Stomach (tissue), 8 donors: ENCODE measurements at regions not wholly inside any gene's neighbourhood (a gene's known extent, or its start where the extent isn't known, plus 50 kb on each side); places are given as distances from the start of the nearest gene placed in this dataset.

Experiments
- DNase-seq, 2 donors: peaks; one replicate each; pipeline versions ENCODE4 v3.0.0 to v3.0.0-alpha.2; 2013 to 2019
- H3K27ac ChIP-seq, 5 donors: fragments of 200-600 bp in 4 of 5; sonication (generic) in 4 of 5; one replicate each; pipeline ENCODE4 v1.5.1; 2013 to 2019; ENCODE audit warnings: mild to moderate bottlenecking in 1 of 5, moderate library complexity in 1 of 5
- H3K27me3 ChIP-seq, 3 donors: fragments of 200-600 bp; sonication (generic); one replicate each; pipeline ENCODE4 v1.5.1; 2017 to 2019; ENCODE audit warnings: mixed run types in 1 of 3
- H3K36me3 ChIP-seq, 4 donors: fragments of 200-600 bp; sonication (generic); 1 replicate in 3 of 4; 2 replicates in 1 of 4; pipeline ENCODE4 v1.5.1; 2016 to 2019
- H3K4me1 ChIP-seq, 4 donors: fragments of 200-600 bp; sonication (generic); one replicate each; pipeline ENCODE4 v1.5.1; 2016 to 2019
- H3K4me3 ChIP-seq, 4 donors: fragments of 200-600 bp; sonication (generic) in 3 of 4; one replicate each; pipeline ENCODE4 v1.5.1; 2016 to 2019; ENCODE audit warnings: mild to moderate bottlenecking in 1 of 4
- H3K9me3 ChIP-seq, 4 donors: fragments of 200-600 bp; sonication (generic); one replicate each; pipeline ENCODE4 v1.5.1; 2016 to 2019
- EP300 ChIP-seq: sonication (generic); formaldehyde crosslinking; IDR thresholded peaks from one replicate; pipeline ENCODE4 v1.6.1; 2017; ENCODE audit warnings: antibody characterized with exemption
- POLR2A ChIP-seq, 4 donors: fragments of 450-650 bp; IDR thresholded peaks; one replicate each; pipeline ENCODE4 v1.6.1; 2016; ENCODE audit warnings: antibody characterized with exemption in 4 of 4, control low read depth in 2 of 4, mild to moderate bottlenecking in 1 of 4, moderate library complexity in 1 of 4
- POLR2AphosphoS5 ChIP-seq, 3 donors: sonication (generic); formaldehyde crosslinking; IDR thresholded peaks; one replicate each; pipeline ENCODE4 v1.6.1; 2016; ENCODE audit warnings: antibody characterized with exemption in 3 of 3
- WGBS, 5 donors: extraction: QIAGEN DNeasy Blood & Tissue Kit in 3 of 5; methylation state at CpG; one replicate each; pipeline versions ENCODE4 v1.1.5 to v1.1.7; 2013 to 2018; 5-methylcytosine and 5-hydroxymethylcytosine counted together
- intact Hi-C: fragments of 100-400 bp; cut with DNase I; formaldehyde crosslinking; loops from one replicate; pipeline ENCODE4 v1.15.1; 2023; ENCODE audit warnings: low total_unique reads
- TF ChIP-seq, protein P1 (sequence below), 7 experiments: fragments of 450-650 bp in 4 of 7; fragments of 200-600 bp in 3 of 7; sonication (generic) in 3 of 7; IDR thresholded peaks; one replicate each; pipeline ENCODE4 v1.5.1; 2016 to 2019; ENCODE audit warnings: antibody characterized with exemption in 7 of 7, control low read depth in 2 of 7, mild to moderate bottlenecking in 1 of 7
- donor health status: healthy with polysubstance abuse.
- donor health status: Bipolar disorder and iron deficiency.
- donor health status: healthy.

DNA sequence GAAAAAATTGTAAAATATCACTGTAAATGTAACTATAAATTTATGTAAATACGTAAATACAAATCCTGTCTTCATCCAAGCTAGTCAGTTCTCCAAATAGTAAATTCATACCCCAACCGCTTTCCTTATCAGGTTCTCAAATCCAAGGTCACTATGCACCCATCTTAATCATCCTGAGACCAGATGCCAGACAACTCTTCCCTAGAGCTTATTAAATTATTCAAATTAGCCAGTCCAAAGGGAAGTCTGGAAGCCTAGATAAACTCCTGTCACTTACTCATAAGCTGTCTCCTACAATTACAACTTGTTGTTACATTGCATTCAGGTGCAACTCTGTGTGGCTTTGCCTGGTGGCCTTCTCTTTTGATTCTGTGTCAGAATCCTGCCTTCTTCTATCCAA lies 836.1 kb upstream of the PCDH20 start:
- DNase-seq = no peak
- WGBS, 5 donors = 82 to 95% (median 92%) methylated on average over 2 of the region's 2 CpGs
- intact Hi-C loops = no loop called here
- Histone ChIP-seq H3K4me3 (no peak overlapping the region), H3K9me3 (no peaks in the 10 kb centered on the region), H3K36me3 (no peaks in the 10 kb centered on the region), H3K4me1 (no peaks in the 10 kb centered on the region), H3K27ac (no peak overlapping the region), H3K27me3 (no peaks in the 10 kb centered on the region)
- TF ChIP-seq POLR2A (IDR thresholded peaks at IDR 0.05) (no peak), POLR2AphosphoS5 (IDR thresholded peaks at IDR 0.05) (no peak), EP300 (no peak)
- TF ChIP-seq, protein P1, sequence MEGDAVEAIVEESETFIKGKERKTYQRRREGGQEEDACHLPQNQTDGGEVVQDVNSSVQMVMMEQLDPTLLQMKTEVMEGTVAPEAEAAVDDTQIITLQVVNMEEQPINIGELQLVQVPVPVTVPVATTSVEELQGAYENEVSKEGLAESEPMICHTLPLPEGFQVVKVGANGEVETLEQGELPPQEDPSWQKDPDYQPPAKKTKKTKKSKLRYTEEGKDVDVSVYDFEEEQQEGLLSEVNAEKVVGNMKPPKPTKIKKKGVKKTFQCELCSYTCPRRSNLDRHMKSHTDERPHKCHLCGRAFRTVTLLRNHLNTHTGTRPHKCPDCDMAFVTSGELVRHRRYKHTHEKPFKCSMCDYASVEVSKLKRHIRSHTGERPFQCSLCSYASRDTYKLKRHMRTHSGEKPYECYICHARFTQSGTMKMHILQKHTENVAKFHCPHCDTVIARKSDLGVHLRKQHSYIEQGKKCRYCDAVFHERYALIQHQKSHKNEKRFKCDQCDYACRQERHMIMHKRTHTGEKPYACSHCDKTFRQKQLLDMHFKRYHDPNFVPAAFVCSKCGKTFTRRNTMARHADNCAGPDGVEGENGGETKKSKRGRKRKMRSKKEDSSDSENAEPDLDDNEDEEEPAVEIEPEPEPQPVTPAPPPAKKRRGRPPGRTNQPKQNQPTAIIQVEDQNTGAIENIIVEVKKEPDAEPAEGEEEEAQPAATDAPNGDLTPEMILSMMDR (IDR thresholded peaks at IDR 0.05) = no peak

- Histone ChIP-seq H3K4me1 (no peaks in the 10 kb centered on the region), H3K36me3 (no peaks in the 10 kb centered on the region), H3K9me3 (no peaks in the 10 kb centered on the region), H3K4me3 (no peak overlapping the region), H3K27me3 (no peaks in the 10 kb centered on the region), H3K27ac (no peak overlapping the region)
- TF ChIP-seq POLR2A (IDR thresholded peaks at IDR 0.05) (no peak), EP300 (no peak), POLR2AphosphoS5 (IDR thresholded peaks at IDR 0.05) (no peak)
- TF ChIP-seq, protein P1 (IDR thresholded peaks at IDR 0.05) = no peak
- intact Hi-C loops = no loop called here
- 38 to 57% (median 51%) methylated on average over 8 to 10 of the region's 10 CpGs for WGBS, 5 donors
- peak in 1 of 2 donors; percentile 4 for DNase-seq
These were observed 835.0 kb upstream of the PCDH20 start for GRCh38 chr13:62250501-62251201.

DNA sequence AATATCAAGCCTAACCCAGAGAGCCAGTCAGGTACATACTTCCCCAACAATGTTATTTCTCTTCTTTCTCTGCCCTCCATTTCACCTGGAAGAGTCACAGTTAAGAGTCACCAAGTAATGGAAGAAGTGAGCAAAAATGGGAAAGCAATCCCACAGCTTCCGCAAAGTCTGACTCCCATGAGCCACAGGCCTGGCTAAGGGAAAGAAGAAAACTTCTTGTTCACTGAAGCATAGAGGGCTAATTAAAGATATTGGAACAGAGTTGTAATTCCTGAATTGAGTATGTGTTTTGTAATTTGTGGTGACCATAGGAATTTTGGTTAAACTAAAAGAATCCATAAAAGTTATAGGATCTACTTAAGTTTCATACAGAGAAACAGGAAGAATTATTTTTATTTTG lies 830.9 kb upstream of the PCDH20 start:
- Histone ChIP-seq H3K9me3 (no peaks in the 10 kb centered on the region), H3K36me3 (no peaks in the 10 kb centered on the region), H3K4me1 (no peaks in the 10 kb centered on the region), H3K27me3 (no peaks in the 10 kb centered on the region), H3K4me3 (no peak overlapping the region), H3K27ac (no peak overlapping the region)
- intact Hi-C loops = no loop called here
- WGBS, 5 donors = 87 to 100% (median 95%) methylated on average over 1 of the region's 1 CpG
- no peak for TF ChIP-seq POLR2AphosphoS5 (IDR thresholded peaks at IDR 0.05)
- TF ChIP-seq, protein P1 (IDR thresholded peaks at IDR 0.05) = no peak
- no peak for TF ChIP-seq EP300
- TF ChIP-seq POLR2A (IDR thresholded peaks at IDR 0.05) = no peak
- no peak for DNase-seq

DNA sequence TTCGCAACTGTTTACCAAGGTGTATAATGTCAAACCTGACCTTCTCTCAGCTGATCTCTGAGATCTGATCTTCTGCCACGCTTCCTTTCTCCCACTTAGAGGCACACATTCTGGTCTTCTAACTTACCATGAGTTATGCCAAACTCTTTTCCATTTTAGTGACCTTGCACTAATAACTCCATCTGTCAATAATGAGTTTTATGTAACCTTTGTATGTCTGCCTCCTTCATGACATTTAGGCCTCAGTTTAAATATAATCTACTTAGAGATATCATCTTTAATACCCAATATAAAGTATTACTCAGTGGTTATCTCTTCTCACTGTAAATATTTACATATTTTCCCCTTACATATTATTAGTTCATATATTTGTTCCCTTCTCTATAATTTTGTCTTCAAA lies 827.5 kb upstream of the PCDH20 start:
- DNase-seq = no peak
- TF ChIP-seq POLR2AphosphoS5 (IDR thresholded peaks at IDR 0.05) (no peak), EP300 (no peak), POLR2A (IDR thresholded peaks at IDR 0.05) (no peak)
- TF ChIP-seq, protein P1 (IDR thresholded peaks at IDR 0.05) = no peak
- no peaks in the 10 kb centered on the region for H3K4me1 ChIP-seq
- 75 to 84% (median 77%) methylated on average over 2 of the region's 2 CpGs for WGBS, 5 donors
- no peaks in the 10 kb centered on the region for H3K9me3 ChIP-seq
- intact Hi-C loops = no loop called here
- H3K27me3 ChIP-seq = no peaks in the 10 kb centered on the region
- H3K27ac ChIP-seq = no peak overlapping the region
- no peaks in the 10 kb centered on the region for H3K36me3 ChIP-seq
- H3K4me3 ChIP-seq = no peak overlapping the region
